Breast epithelium (tissue), 3 donors: ENCODE measurements at regions not wholly inside any gene's neighbourhood (a gene's known extent, or its start where the extent isn't known, plus 50 kb on each side); places are given as distances from the start of the nearest gene placed in this dataset.

ENCODE experiments used
- CTCF ChIP-seq, 3 donors: fragments of 450-650 bp; IDR thresholded peaks; one replicate each; pipeline ENCODE4 v1.5.1; 2016 to 2017; ENCODE audit warnings: antibody characterized with exemption in 3 of 3, mild to moderate bottlenecking in 3 of 3, moderate library complexity in 3 of 3
- POLR2A ChIP-seq: fragments of 450-650 bp; IDR thresholded peaks from one replicate; pipeline ENCODE4 v1.6.1; 2016; ENCODE audit warnings: antibody characterized with exemption, mild to moderate bottlenecking, moderate library complexity
- POLR2AphosphoS5 ChIP-seq, 3 donors: sonication (generic); formaldehyde crosslinking; IDR thresholded peaks; one replicate each; pipeline ENCODE4 v1.6.1; 2017; ENCODE audit warnings: antibody characterized with exemption in 3 of 3

- TF ChIP-seq POLR2AphosphoS5 (IDR thresholded peaks at IDR 0.05), result no peak
- no peak for TF ChIP-seq POLR2A
- TF ChIP-seq CTCF (IDR thresholded peaks at IDR 0.05), result no peak
Measured at GRCh38 chr18:22093731-22094357, 75.5 kb upstream of the GATA6 start.
